BJ (cell line): ENCODE measurements at regions not wholly inside any gene's neighbourhood (a gene's known extent, or its start where the extent isn't known, plus 50 kb on each side); places are given as distances from the start of the nearest gene placed in this dataset.

Source experiments
- CTCF ChIA-PET: fragments of 350-600 bp; formaldehyde crosslinking; extraction: SDS; loops from one replicate; lab custom pipeline; 2021; ENCODE audit warnings: antibody characterized with exemption, inconsistent platforms; lab: Yijun Ruan, JAX
- POLR2A ChIA-PET: fragments of 300-600 bp; sonication (Branson Sonifier 250); formaldehyde crosslinking; extraction: SDS; loops from one replicate; lab custom pipeline; 2021; ENCODE audit warnings: antibody characterized with exemption; lab: Charles Lee
- DNase-seq: peaks from one replicate; pipeline ENCODE4 v3.0.0-alpha.2; 2011; ENCODE audit warnings: low read depth
- H3K27me3 ChIP-seq: 2 replicates; pipeline ENCODE4 v1.6.0; 2011; ENCODE audit warnings: low read length; ENCODE audit not compliant: control insufficient read depth, insufficient read depth
- H3K36me3 ChIP-seq: 2 replicates; pipeline ENCODE4 v1.5.1; 2011; ENCODE audit warnings: low read length; ENCODE audit not compliant: control insufficient read depth, insufficient read depth
- H3K4me3 ChIP-seq: 2 replicates; pipeline ENCODE4 v1.5.1; 2011; ENCODE audit warnings: low read depth, mild to moderate bottlenecking, control low read depth, low read length
- CTCF ChIP-seq: IDR thresholded peaks from 2 replicates; pipeline ENCODE4 v1.5.1; 2011; ENCODE audit warnings: low read depth, mild to moderate bottlenecking, control low read depth, inconsistent platforms, low read length, moderate library complexity; ENCODE audit not compliant: insufficient read depth

- no peak for DNase-seq
- no peak for TF ChIP-seq CTCF
- ChIA-PET POLR2A (no interaction called here), CTCF (interaction anchor here (1.5 kb wide), 1 partner anchor 10 kb away, joined by 4 read pairs; no protein-coding TSS in a partner anchor)
- Histone ChIP-seq H3K4me3 (no peak overlapping the region), H3K36me3 (no peaks in the 10 kb centered on the region), H3K27me3 (no peaks in the 10 kb centered on the region; the same call in 1 of the 2 replicates)
These were observed 251.4 kb upstream of the HABP2 start for GRCh38 chr10:113301342-113301984.

- Histone ChIP-seq H3K27me3 (no peaks in the 10 kb centered on the region; the same call in 1 of the 2 replicates), H3K36me3 (no peaks in the 10 kb centered on the region), H3K4me3 (no peak overlapping the region)
- POLR2A ChIA-PET, result no interaction called here
- TF ChIP-seq CTCF, result no peak
- no peak for DNase-seq
- CTCF ChIA-PET, result no interaction called here
These were observed 250.8 kb upstream of the HABP2 start for GRCh38 chr10:113302062-113302461.

- no peak for TF ChIP-seq CTCF
- POLR2A ChIA-PET, result no interaction called here
- no peaks in the 10 kb centered on the region for H3K36me3 ChIP-seq
- CTCF ChIA-PET, result no interaction called here
- H3K27me3 ChIP-seq, result no peaks in the 10 kb centered on the region; the same call in 1 of the 2 replicates
- no peak overlapping the region for H3K4me3 ChIP-seq
- no peak for DNase-seq
These were observed 249.2 kb upstream of the HABP2 start for GRCh38 chr10:113303544-113304146.

GRCh38 chr10:113304726-113305125, 248.1 kb upstream of the HABP2 start:
- Histone ChIP-seq H3K36me3 (no peaks in the 10 kb centered on the region), H3K27me3 (no peaks in the 10 kb centered on the region; the same call in 1 of the 2 replicates), H3K4me3 (no peak overlapping the region)
- CTCF ChIA-PET, result interaction anchor here (1.6 to 2.0 kb wide), 2 partner anchors 10 kb away, joined by 4 to 5 read pairs; no protein-coding TSS in a partner anchor
- TF ChIP-seq CTCF, result no peak
- DNase-seq, result no peak
- POLR2A ChIA-PET, result no interaction called here

GRCh38 chr10:113305871-113306270, 247.0 kb upstream of the HABP2 start:
- no peak overlapping the region for H3K4me3 ChIP-seq
- no peaks in the 10 kb centered on the region for H3K36me3 ChIP-seq
- no peak for TF ChIP-seq CTCF
- no peaks in the 10 kb centered on the region; the same call in 1 of the 2 replicates for H3K27me3 ChIP-seq
- CTCF ChIA-PET, result interaction anchor here (1.5 to 2.0 kb wide), 3 partner anchors 8 to 12 kb away, joined by 4 to 5 read pairs (median 5); no protein-coding TSS in a partner anchor
- DNase-seq, result no peak
- POLR2A ChIA-PET, result interaction anchor here (0.6 kb wide), 1 partner anchor 291 kb away, joined by 5 read pairs; no protein-coding TSS in a partner anchor
